A549 (cell line): ENCODE measurements at regions not wholly inside any gene's neighbourhood (a gene's known extent, or its start where the extent isn't known, plus 50 kb on each side); places are given as distances from the start of the nearest gene placed in this dataset.

Experiments used
- ATAC-seq, 2 experiments: fragments of 200-7000 bp in 1 of 2; fragments of >200 bp in 1 of 2; cut with Nextera tagmentation in 1 of 2; cut with Tn5 transposase in 1 of 2; 3 replicates each; pipeline versions ENCODE4 v1.8.0 to v1.9.1; 2018 to 2020; ENCODE audit warnings: mild to moderate bottlenecking in 1 of 2, moderate library complexity in 1 of 2
- CTCF ChIA-PET: fragments of 300-600 bp; sonication (Branson Sonifier 250); formaldehyde crosslinking; extraction: SDS; loops from one replicate; lab custom pipeline; 2021; ENCODE audit warnings: antibody characterized with exemption, inconsistent platforms; lab: Yijun Ruan, JAX
- POLR2A ChIA-PET: fragments of 350-600 bp; formaldehyde crosslinking; extraction: SDS; loops from one replicate; lab custom pipeline; 2021; ENCODE audit warnings: antibody characterized with exemption, inconsistent platforms; lab: Yijun Ruan, JAX
- DNase-seq, 2 experiments: peaks; one replicate each; pipeline versions ENCODE4 v3.0.0 to v3.0.0-alpha.2; 2011 to 2016; ENCODE audit warnings: low read depth in 1 of 2, low spot score in 1 of 2
- FAIRE-seq: peaks from 2 replicates; lab custom pipeline; 2011; peaks lifted over from hg19 to GRCh38; lab: Jason Lieb, UNC
- H3K27ac ChIP-seq, 2 experiments: fragments of >200 bp; sonication (Bioruptor Twin); formaldehyde crosslinking; 3 replicates each; pipeline ENCODE4 v1.5.1; 2016 to 2017
- H3K4me1 ChIP-seq: fragments of >200 bp; sonication (Bioruptor Twin); formaldehyde crosslinking; 3 replicates; pipeline ENCODE4 v1.6.1; 2016
- H3K4me2 ChIP-seq: fragments of >200 bp; sonication (Bioruptor Twin); formaldehyde crosslinking; 3 replicates; pipeline ENCODE4 v1.6.1; 2016
- H3K4me3 ChIP-seq: fragments of >200 bp; sonication (Bioruptor Twin); formaldehyde crosslinking; 3 replicates; pipeline ENCODE4 v1.5.1; 2016
- H3K9me3 ChIP-seq: fragments of >200 bp; sonication (Bioruptor Twin); formaldehyde crosslinking; 3 replicates; pipeline ENCODE4 v1.6.1; 2016
- BCL3 ChIP-seq: fragments of >200 bp; sonication (Bioruptor Twin); formaldehyde crosslinking; IDR thresholded peaks from 3 replicates; pipeline ENCODE4 v1.6.1; 2016
- BHLHE40 ChIP-seq: IDR thresholded peaks from 2 replicates; pipeline ENCODE4 v1.6.1; 2012; ENCODE audit warnings: low read depth, low read length, inconsistent platforms
- CBX2 ChIP-seq: fragments of 200-600 bp; sonication (generic); IDR thresholded peaks from 2 replicates; pipeline ENCODE4 v1.6.1; 2016; ENCODE audit warnings: low read depth, mild to moderate bottlenecking, borderline replicate concordance
- CEBPB ChIP-seq, 2 experiments: fragments of >200 bp in 1 of 2; sonication (Bioruptor Twin) in 1 of 2; formaldehyde crosslinking in 1 of 2; IDR thresholded peaks; 2 replicates each; pipeline ENCODE4 v1.6.1; 2012 to 2016
- CHD2 ChIP-seq: fragments of 150-350 bp; IDR thresholded peaks from 2 replicates; pipeline ENCODE4 v1.6.1; 2014; ENCODE audit warnings: low read length; ENCODE audit not compliant: partially characterized antibody
- CTCF ChIP-seq: fragments of >200 bp; sonication (Bioruptor Twin); formaldehyde crosslinking; IDR thresholded peaks from 3 replicates; pipeline ENCODE4 v1.5.1; 2016
- EHF ChIP-seq: fragments of 250-450 bp; sonication (Bioruptor Pico); IDR thresholded peaks from 2 replicates; pipeline ENCODE4 v1.5.0; 2020; ENCODE audit warnings: mild to moderate bottlenecking
- EHMT2 ChIP-seq: fragments of 200-600 bp; sonication (generic); IDR thresholded peaks from 2 replicates; pipeline ENCODE4 v1.6.1; 2016; ENCODE audit warnings: antibody characterized with exemption, low read depth, mild to moderate bottlenecking, moderate library complexity
- ELK1 ChIP-seq: fragments of 150-350 bp; IDR thresholded peaks from 2 replicates; pipeline ENCODE4 v1.6.1; 2014; ENCODE audit warnings: low read depth, mild to moderate bottlenecking, low read length
- ESRRA ChIP-seq: fragments of 150-350 bp; IDR thresholded peaks from 2 replicates; pipeline ENCODE4 v1.6.1; 2014; ENCODE audit warnings: mild to moderate bottlenecking, low read length, borderline replicate concordance
- FOSL2 ChIP-seq, 2 experiments: fragments of 450-650 bp in 1 of 2; fragments of >200 bp in 1 of 2; sonication (Bioruptor Twin) in 1 of 2; formaldehyde crosslinking; IDR thresholded peaks; 2 replicates each; pipeline versions ENCODE4 v1.5.0 to v1.6.1; 2016 to 2020; ENCODE audit warnings: mild to moderate bottlenecking in 1 of 2, moderate library complexity in 1 of 2
- HES2 ChIP-seq: fragments of >200 bp; sonication (Bioruptor Twin); formaldehyde crosslinking; IDR thresholded peaks from 2 replicates; pipeline ENCODE4 v1.6.1; 2016
- JUNB ChIP-seq: fragments of >200 bp; sonication (Bioruptor Twin); formaldehyde crosslinking; IDR thresholded peaks from 2 replicates; pipeline ENCODE4 v1.6.1; 2016
- KDM5A ChIP-seq: fragments of 200-600 bp; sonication (generic); IDR thresholded peaks from 2 replicates; pipeline ENCODE4 v1.6.1; 2016; ENCODE audit warnings: antibody characterized with exemption, mild to moderate bottlenecking
- MAX ChIP-seq: IDR thresholded peaks from 2 replicates; pipeline ENCODE4 v1.6.1; 2012
- NFE2L2 ChIP-seq: fragments of 150-350 bp; conservative IDR thresholded peaks from 2 replicates; pipeline ENCODE4 v1.6.1; 2014; ENCODE audit warnings: low read length
- POLR2AphosphoS2 ChIP-seq: conservative IDR thresholded peaks from 2 replicates; pipeline ENCODE4 v1.6.1; 2012; ENCODE audit warnings: low read length, improper control_type of control experiment, inconsistent platforms
- RAD21 ChIP-seq, 2 experiments: fragments of >200 bp in 1 of 2; sonication (Bioruptor Twin) in 1 of 2; formaldehyde crosslinking in 1 of 2; IDR thresholded peaks in 1 of 2; conservative IDR thresholded peaks in 1 of 2; 2 replicates in 1 of 2; 3 replicates in 1 of 2; pipeline ENCODE4 v1.6.1; 2012 to 2018; ENCODE audit warnings: inconsistent platforms in 1 of 2
- RARB ChIP-seq: fragments of 250-450 bp; sonication (Bioruptor Pico); IDR thresholded peaks from 2 replicates; pipeline ENCODE4 v1.8.0; 2021; ENCODE audit warnings: mild to moderate bottlenecking, moderate library complexity
- REST ChIP-seq: fragments of 200-600 bp; sonication (generic); IDR thresholded peaks from 2 replicates; pipeline ENCODE4 v1.6.1; 2016; ENCODE audit warnings: antibody characterized with exemption, mild to moderate bottlenecking, moderate library complexity
- RFX5 ChIP-seq: fragments of 450-650 bp; IDR thresholded peaks from 2 replicates; pipeline ENCODE4 v1.7.1; 2014; ENCODE audit warnings: antibody characterized with exemption, mild to moderate bottlenecking, moderate library complexity
- TP53 ChIP-seq: fragments of 250-450 bp; sonication (Bioruptor Pico); IDR thresholded peaks from 2 replicates; pipeline ENCODE4 v1.5.0; 2021; ENCODE audit warnings: mild to moderate bottlenecking, moderate library complexity
- ZC3H11A ChIP-seq: fragments of 450-650 bp; IDR thresholded peaks from 2 replicates; pipeline ENCODE4 v1.6.1; 2014; ENCODE audit warnings: antibody characterized with exemption, mild to moderate bottlenecking
- ZNF302 ChIP-seq: fragments of 250-450 bp; sonication (Bioruptor Pico); IDR thresholded peaks from 2 replicates; pipeline ENCODE4 v1.9.0; 2021; ENCODE audit warnings: inconsistent platforms, mild to moderate bottlenecking, moderate library complexity
- ZSCAN20 ChIP-seq: fragments of 250-450 bp; sonication (Bioruptor Pico); IDR thresholded peaks from 2 replicates; pipeline ENCODE4 v1.8.0; 2022; ENCODE audit warnings: mild to moderate bottlenecking, moderate library complexity
- WGBS: methylation state at CpG from one replicate; pipeline ENCODE4 v1.1.6; 2017; ENCODE audit errors: missing lambda C conversion rate; 5-methylcytosine and 5-hydroxymethylcytosine counted together

GRCh38 chr10:25813511-25813910 lies 120.5 kb upstream of the MYO3A start:
- no peak overlapping the region for H3K4me2 ChIP-seq
- H3K27ac ChIP-seq = no peak overlapping the region
- FAIRE-seq (no peak), ATAC-seq (no peak), DNase-seq (no peak)
- no peak for TF ChIP-seq CBX2
- TF ChIP-seq ELK1 = no peak
- no peak for TF ChIP-seq KDM5A
- TF ChIP-seq TP53 (CRISPR knock-in tag) = no peak
- TF ChIP-seq EHMT2 = no peak
- TF ChIP-seq EHF (CRISPR knock-in tag) = no peak
- TF ChIP-seq ZSCAN20 (CRISPR knock-in tag) = no peak
- no peak for TF ChIP-seq RFX5
- no peak for TF ChIP-seq REST
- no peak for TF ChIP-seq MAX
- TF ChIP-seq ZNF302 = no peak
- no peak for TF ChIP-seq NFE2L2
- TF ChIP-seq JUNB = no peak
- TF ChIP-seq CEBPB (IDR thresholded peaks at IDR 0.05) = no peak
- no peak for TF ChIP-seq CTCF
- no peak for TF ChIP-seq RARB (CRISPR knock-in tag)
- no peak for TF ChIP-seq RAD21 (conservative IDR thresholded peaks at IDR 0.05 in 1 of 2, IDR thresholded peaks at IDR 0.05 in 1 of 2)
- TF ChIP-seq BHLHE40 = no peak
- no peak for TF ChIP-seq CHD2
- no peak for TF ChIP-seq BCL3
- no peaks in the 10 kb centered on the region for H3K4me1 ChIP-seq
- CTCF ChIA-PET = no interaction called here
- no peaks in the 10 kb centered on the region for H3K9me3 ChIP-seq
- WGBS = 5% methylated on average over 3 of the region's 3 CpGs
- POLR2A ChIA-PET = no interaction called here
- H3K4me3 ChIP-seq = no peak overlapping the region

GRCh38 chr10:25815236-25815635 lies 118.8 kb upstream of the MYO3A start:
- H3K4me1 ChIP-seq = no peaks in the 10 kb centered on the region
- no peak for TF ChIP-seq RAD21 (conservative IDR thresholded peaks at IDR 0.05 in 1 of 2, IDR thresholded peaks at IDR 0.05 in 1 of 2)
- no peak for TF ChIP-seq TP53 (CRISPR knock-in tag)
- TF ChIP-seq MAX = no peak
- no peak for TF ChIP-seq FOSL2 (IDR thresholded peaks at IDR 0.05)
- TF ChIP-seq FOSL2 (CRISPR knock-in tag; IDR thresholded peaks at IDR 0.05) = no peak
- no peak for TF ChIP-seq EHF (CRISPR knock-in tag)
- no peak for TF ChIP-seq POLR2AphosphoS2
- TF ChIP-seq HES2 = no peak
- TF ChIP-seq ZC3H11A = no peak
- no peak for TF ChIP-seq ESRRA
- CTCF ChIA-PET = no interaction called here
- DNase-seq (no peak), FAIRE-seq (no peak), ATAC-seq (no peak)
- no peaks in the 10 kb centered on the region for H3K9me3 ChIP-seq
- no peak overlapping the region for H3K27ac ChIP-seq
- POLR2A ChIA-PET = no interaction called here
- H3K4me3 ChIP-seq = no peak overlapping the region
- WGBS = 24% methylated on average over 1 of the region's 1 CpG
- no peak overlapping the region for H3K4me2 ChIP-seq
